Endothelial cell of umbilical vein (primary cell): ENCODE measurements at regions not wholly inside any gene's neighbourhood (a gene's known extent, or its start where the extent isn't known, plus 50 kb on each side); places are given as distances from the start of the nearest gene placed in this dataset.

ENCODE experiments used
- BruUV-seq: library from RNA; stranded (reverse); fragments of 400-500 nt; replicated peaks from 2 replicates; lab custom pipeline; 2021; lab: Mats Ljungman, UMichigan
- CTCF ChIA-PET: fragments of 300-600, 350-600 bp; sonication (Branson Sonifier 250); formaldehyde crosslinking; loops from one replicate; lab custom pipeline; 2021; ENCODE audit warnings: antibody characterized with exemption, inconsistent platforms; lab: Charles Lee
- POLR2A ChIA-PET: fragments of 300-600, 350-600 bp; sonication (Branson Sonifier 250); formaldehyde crosslinking; loops from one replicate; lab custom pipeline; 2021; ENCODE audit warnings: antibody characterized with exemption, inconsistent platforms; lab: Charles Lee
- DNase-seq: peaks from one replicate; pipeline ENCODE4 v3.0.0-alpha.2; 2011; ENCODE audit warnings: low read depth, low spot score
- FAIRE-seq: peaks from 2 replicates; lab custom pipeline; 2011; peaks lifted over from hg19 to GRCh38; lab: Jason Lieb, UNC
- H2AFZ ChIP-seq: 2 replicates; pipeline ENCODE4 v1.6.0; 2012; ENCODE audit warnings: low read depth, low read length, control low read depth, inconsistent platforms
- H3K27ac ChIP-seq: 2 replicates; pipeline ENCODE4 v1.5.1; 2011; ENCODE audit warnings: low read depth, mild to moderate bottlenecking, control low read depth, low read length, moderate library complexity; ENCODE audit not compliant: insufficient read depth
- H3K27me3 ChIP-seq, 2 experiments: 2 replicates each; pipeline versions ENCODE4 v1.6.0 to v1.6.1; 2011; ENCODE audit warnings: low read length in 2 of 2, mixed read lengths in 1 of 2; ENCODE audit not compliant: control insufficient read depth in 2 of 2, insufficient read depth in 2 of 2
- H3K36me3 ChIP-seq, 2 experiments: 2 replicates in 1 of 2; 3 replicates in 1 of 2; pipeline ENCODE4 v1.5.1; 2011; ENCODE audit warnings: low read length in 2 of 2, mild to moderate bottlenecking in 1 of 2, moderate library complexity in 1 of 2; ENCODE audit not compliant: control insufficient read depth in 2 of 2, insufficient read depth in 2 of 2; ENCODE audit errors: extremely low read depth in 1 of 2
- H3K4me1 ChIP-seq: 3 replicates; pipeline ENCODE4 v1.5.1; 2011; ENCODE audit warnings: mild to moderate bottlenecking, low read length; ENCODE audit not compliant: control insufficient read depth, insufficient read depth; ENCODE audit errors: extremely low read depth
- H3K4me2 ChIP-seq: 2 replicates; pipeline ENCODE4 v1.6.1; 2011; ENCODE audit warnings: low read length, control low read depth, mixed read lengths; ENCODE audit not compliant: insufficient read depth
- H3K4me3 ChIP-seq, 3 experiments: fragments of 200-600 bp in 1 of 3; sonication (generic), shearing (Covaris generic) in 1 of 3; replicated peaks in 1 of 3; 2 replicates each; pipeline ENCODE4 v1.5.1; 2011 to 2016; ENCODE audit warnings: control low read depth in 3 of 3, low read length in 3 of 3, mild to moderate bottlenecking in 2 of 3, inconsistent platforms in 1 of 3, low read depth in 1 of 3, moderate library complexity in 1 of 3; ENCODE audit not compliant: insufficient read depth in 1 of 3
- H3K79me2 ChIP-seq: 2 replicates; pipeline ENCODE4 v1.6.0; 2012; ENCODE audit warnings: low read length, inconsistent platforms; ENCODE audit not compliant: control insufficient read depth, insufficient read depth
- H3K9ac ChIP-seq: replicated peaks from 2 replicates; pipeline ENCODE3; 2011; ENCODE audit warnings: low read length, control low read depth; ENCODE audit not compliant: insufficient read depth; ENCODE audit errors: extremely low read depth
- H3K9me1 ChIP-seq: replicated peaks from 3 replicates; pipeline ENCODE4 v1.6.0; 2011; ENCODE audit warnings: mild to moderate bottlenecking, low read length; ENCODE audit not compliant: control insufficient read depth, insufficient read depth; ENCODE audit errors: extremely low read depth
- H3K9me3 ChIP-seq: replicated peaks from 2 replicates; pipeline ENCODE4 v1.5.1; 2012; ENCODE audit warnings: low read length, inconsistent platforms; ENCODE audit not compliant: control insufficient read depth, insufficient read depth
- H4K20me1 ChIP-seq: replicated peaks from 2 replicates; pipeline ENCODE3; 2011; ENCODE audit warnings: mild to moderate bottlenecking, low read length; ENCODE audit not compliant: control insufficient read depth, insufficient read depth; ENCODE audit errors: extremely low read depth
- CTCF ChIP-seq, 2 donors: IDR thresholded peaks; 1 replicate in 1 of 2; 2 replicates in 1 of 2; pipeline ENCODE4 v1.5.1; 2011; ENCODE audit warnings: low read length in 2 of 2, mild to moderate bottlenecking in 2 of 2, moderate library complexity in 2 of 2, control low read depth in 1 of 2, inconsistent platforms in 1 of 2, low read depth in 1 of 2; ENCODE audit not compliant: insufficient read depth in 1 of 2; ENCODE audit errors: extremely low read depth in 1 of 2
- EZH2 ChIP-seq: IDR thresholded peaks from 2 replicates; pipeline ENCODE4 v1.6.1; 2012; ENCODE audit warnings: borderline replicate concordance, low read depth, mild to moderate bottlenecking, moderate library complexity, low read length, inconsistent platforms; ENCODE audit not compliant: severe bottlenecking
- FOS ChIP-seq: IDR thresholded peaks from 2 replicates; pipeline ENCODE4 v1.6.1; 2011; ENCODE audit warnings: mild to moderate bottlenecking, low read length, moderate library complexity, borderline replicate concordance; ENCODE audit not compliant: insufficient read depth
- GATA2 ChIP-seq: IDR thresholded peaks from 2 replicates; pipeline ENCODE4 v1.7.0; 2011; ENCODE audit warnings: low read depth, mild to moderate bottlenecking, moderate library complexity, mixed read lengths, low read length; ENCODE audit not compliant: insufficient read length, insufficient read depth
- JUN ChIP-seq: IDR thresholded peaks from 2 replicates; pipeline ENCODE4 v1.6.1; 2011; ENCODE audit warnings: borderline replicate concordance, low read depth; ENCODE audit not compliant: insufficient read length, insufficient read depth
- MAX ChIP-seq: IDR thresholded peaks from 2 replicates; pipeline ENCODE4 v1.6.1; 2011; ENCODE audit not compliant: insufficient read depth, insufficient read length
- MYC ChIP-seq: IDR thresholded peaks from one replicate; pipeline ENCODE4 v1.6.1; 2011; ENCODE audit warnings: mild to moderate bottlenecking, low read depth, low read length
- POLR2A ChIP-seq: IDR thresholded peaks from 2 replicates; pipeline ENCODE4 v1.6.1; 2012; ENCODE audit warnings: low read depth, mild to moderate bottlenecking, control low read depth, low read length
- POLR2AphosphoS5 ChIP-seq: IDR thresholded peaks from 2 replicates; pipeline ENCODE4 v1.6.1; 2012; ENCODE audit warnings: low read depth, mild to moderate bottlenecking, control low read depth, low read length, moderate library complexity; ENCODE audit not compliant: insufficient read depth
- dilution Hi-C: fragments of 300-500 bp; cut with MboI; formaldehyde crosslinking; loops from one replicate; pipeline ENCODE4 v1.15.0; 2019; ENCODE audit warnings: low sequenced_read_pairs; ENCODE audit not compliant: extremely low pct_ligation_motif_present
- intact Hi-C: fragments of 100-400 bp; cut with micrococcal nuclease; formaldehyde crosslinking; loops from one replicate; pipeline ENCODE4 v1.10.0; 2022

DNA sequence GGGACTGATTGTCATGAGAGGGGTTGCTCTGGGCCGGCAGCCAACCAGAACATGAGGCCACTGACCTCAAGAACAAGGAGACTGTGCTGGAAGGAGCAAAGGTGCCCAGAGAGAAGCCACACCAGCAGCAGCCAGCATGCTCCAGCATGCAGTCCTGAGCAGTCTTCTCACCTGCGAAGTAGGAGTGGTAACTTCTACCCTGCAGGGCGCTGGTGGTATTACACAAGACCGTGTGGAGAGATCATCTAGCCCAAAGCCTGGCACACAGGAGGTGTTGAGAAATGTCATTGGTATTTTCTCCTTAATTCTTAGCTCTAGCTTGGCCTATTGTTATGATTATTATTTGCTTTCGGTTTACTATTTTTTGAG lies 132.7 kb downstream of the TSN start:
- BruUV-seq, result no TSS peak
- CTCF ChIA-PET, result no interaction called here
- Histone ChIP-seq H3K27ac (no peak overlapping the region), H3K9ac (no peak overlapping the region), H4K20me1 (no peaks in the 10 kb centered on the region), H3K27me3 (no peaks in the 10 kb centered on the region), H3K4me2 (no peak overlapping the region), H3K36me3 (no peaks in the 10 kb centered on the region), H3K9me1 (no peaks in the 10 kb centered on the region), H3K4me1 (no peaks in the 10 kb centered on the region), H2AFZ (no peak overlapping the region), H3K9me3 (no peaks in the 10 kb centered on the region), H3K79me2 (no peaks in the 10 kb centered on the region), H3K4me3 (no peak overlapping the region)
- TF ChIP-seq MYC (no peak), FOS (no peak), CTCF (IDR thresholded peaks at IDR 0.05; ENCODE audit: extremely low read depth in 1 of 2, insufficient read depth in 1 of 2, low read depth in 1 of 2, low read length in 2 of 2) (peak; percentile 7 to 29), POLR2A (no peak), JUN (no peak)
- DNase-seq, result no peak
- POLR2A ChIA-PET, result no interaction called here
- intact Hi-C loops, result no loop called here
- no peak for FAIRE-seq
- dilution Hi-C loops, result no loop called here

GRCh38 chr2:121890041-121890440 lies 134.6 kb downstream of the TSN start:
- Histone ChIP-seq H3K4me1 (no peaks in the 10 kb centered on the region), H3K9me3 (no peaks in the 10 kb centered on the region), H3K27ac (no peak overlapping the region), H3K4me2 (no peak overlapping the region), H3K36me3 (no peaks in the 10 kb centered on the region), H4K20me1 (no peaks in the 10 kb centered on the region), H3K9ac (no peak overlapping the region), H3K27me3 (no peaks in the 10 kb centered on the region), H3K4me3 (no peak overlapping the region), H3K9me1 (no peaks in the 10 kb centered on the region), H3K79me2 (no peaks in the 10 kb centered on the region), H2AFZ (no peak overlapping the region)
- DNase-seq, result no peak
- FAIRE-seq, result no peak
- BruUV-seq, result no TSS peak
- ChIA-PET CTCF (no interaction called here), POLR2A (no interaction called here)
- dilution Hi-C loops (no loop called here), intact Hi-C loops (no loop called here)
- TF ChIP-seq POLR2AphosphoS5 (no peak), POLR2A (no peak), EZH2 (no peak), JUN (no peak), MYC (no peak), MAX (no peak), CTCF (IDR thresholded peaks at IDR 0.05; ENCODE audit: extremely low read depth in 1 of 2, insufficient read depth in 1 of 2, low read depth in 1 of 2, low read length in 2 of 2) (no peak), GATA2 (no peak), FOS (no peak)
